HG02759 (cell line): ENCODE measurements at regions not wholly inside any gene's neighbourhood (a gene's known extent, or its start where the extent isn't known, plus 50 kb on each side); places are given as distances from the start of the nearest gene placed in this dataset.
"Not testable (repeated sequence)": the region's sequence is repeated elsewhere in the genome, so short reads cannot be mapped to it uniquely, and the experiment has no call there.

Source experiments
- ATAC-seq: cut with Tn5 transposase; IDR thresholded peaks from one replicate; pipeline ENCODE4 v1.9.1; 2021; ENCODE audit warnings: mild to moderate bottlenecking, moderate library complexity; ENCODE audit not compliant: unreplicated experiment

- ATAC-seq: no peak
Measured at GRCh38 chr16:6771956-6772355, 560.7 kb upstream of the RBFOX1 start.

GRCh38 chr16:6753553-6753952, 579.1 kb upstream of the RBFOX1 start:
- ATAC-seq: no peak

- no peak for ATAC-seq
Measured at GRCh38 chr16:6751191-6751590, 581.5 kb upstream of the RBFOX1 start.

- ATAC-seq: no peak
Measured at GRCh38 chr16:6749698-6750097, 582.9 kb upstream of the RBFOX1 start.

- not testable (repeated sequence) for ATAC-seq
Measured at GRCh38 chr16:6736302-6736701, 596.3 kb upstream of the RBFOX1 start.

- no peak for ATAC-seq
Measured at GRCh38 chr16:6735631-6736030, 597.0 kb upstream of the RBFOX1 start.

- ATAC-seq: no peak
Measured at GRCh38 chr16:6732166-6732565, 600.5 kb upstream of the RBFOX1 start.

GRCh38 chr16:6728381-6728780, 604.3 kb upstream of the RBFOX1 start:
- no peak for ATAC-seq

- no peak for ATAC-seq
Measured at GRCh38 chr16:6726621-6727020, 606.0 kb upstream of the RBFOX1 start.

- no peak for ATAC-seq
Measured at GRCh38 chr16:6725634-6726331, 606.9 kb upstream of the RBFOX1 start.

GRCh38 chr16:6725206-6725605, 607.4 kb upstream of the RBFOX1 start:
- ATAC-seq: not testable (repeated sequence)

GRCh38 chr16:6722786-6723185, 609.9 kb upstream of the RBFOX1 start:
- no peak for ATAC-seq

- no peak for ATAC-seq
Measured at GRCh38 chr16:6714510-6714909, 618.1 kb upstream of the RBFOX1 start.

- ATAC-seq: no peak
Measured at GRCh38 chr16:6709736-6710135, 622.9 kb upstream of the RBFOX1 start.

- no peak for ATAC-seq
Measured at GRCh38 chr16:6708576-6709215, 623.9 kb upstream of the RBFOX1 start.

- ATAC-seq: no peak
Measured at GRCh38 chr16:6704306-6704930, 628.2 kb upstream of the RBFOX1 start.

GRCh38 chr16:6701096-6701495, 631.5 kb upstream of the RBFOX1 start:
- ATAC-seq: no peak

GRCh38 chr16:6698548-6698947, 634.1 kb upstream of the RBFOX1 start:
- ATAC-seq: no peak

- ATAC-seq: no peak
Measured at GRCh38 chr16:6695666-6696065, 637.0 kb upstream of the RBFOX1 start.

- ATAC-seq: no peak
Measured at GRCh38 chr16:6694636-6695035, 638.0 kb upstream of the RBFOX1 start.

GRCh38 chr16:6693418-6693817, 639.2 kb upstream of the RBFOX1 start:
- not testable (repeated sequence) for ATAC-seq

- ATAC-seq: no peak
Measured at GRCh38 chr16:6692874-6693273, 639.8 kb upstream of the RBFOX1 start.
